Activated T-cell treated with anti-CD3 and anti-CD28 coated beads, Interleukin-2, amount 50 U/mL, for 24 hours (primary cell): ENCODE measurements at regions not wholly inside any gene's neighbourhood (a gene's known extent, or its start where the extent isn't known, plus 50 kb on each side); places are given as distances from the start of the nearest gene placed in this dataset.

Experiments used
- DNase-seq: peaks from one replicate; pipeline ENCODE4 v3.0.0-alpha.2; 2020
- H3K27ac Mint-ChIP-seq: 2 replicates; pipeline ENCODE4 v1.8.0; 2020; ENCODE audit warnings: mild to moderate bottlenecking, mixed read lengths
- H3K27me3 Mint-ChIP-seq: 2 replicates; pipeline ENCODE4 v1.8.0; 2020; ENCODE audit warnings: mixed read lengths
- H3K36me3 Mint-ChIP-seq: 2 replicates; pipeline ENCODE4 v1.8.0; 2020; ENCODE audit warnings: low read depth, mixed read lengths
- H3K4me1 Mint-ChIP-seq: 2 replicates; pipeline ENCODE4 v1.8.0; 2020; ENCODE audit warnings: low read depth, mixed read lengths
- H3K4me3 Mint-ChIP-seq: 2 replicates; pipeline ENCODE4 v1.8.0; 2020; ENCODE audit warnings: mild to moderate bottlenecking, moderate library complexity, mixed read lengths
- H3K9me3 Mint-ChIP-seq: 2 replicates; pipeline ENCODE4 v1.8.0; 2020; ENCODE audit warnings: mixed read lengths

- Mint-ChIP-seq H3K27me3 (peaks cover 13% of the 10 kb centered on the region), H3K27ac (no peak overlapping the region), H3K4me3 (no peak overlapping the region), H3K9me3 (no peaks in the 10 kb centered on the region), H3K4me1 (no peaks in the 10 kb centered on the region), H3K36me3 (no peaks in the 10 kb centered on the region)
- DNase-seq: no peak
These were observed 82.7 kb downstream of the PLCE1 start for GRCh38 chr10:94076325-94076841.

GRCh38 chr10:94077042-94077441 is 83.3 kb downstream of the PLCE1 start:
- peaks cover 13% of the 10 kb centered on the region for H3K27me3 Mint-ChIP-seq
- no peak overlapping the region for H3K27ac Mint-ChIP-seq
- no peak for DNase-seq
- H3K9me3 Mint-ChIP-seq: peaks cover 3% of the 10 kb centered on the region
- no peak overlapping the region for H3K4me3 Mint-ChIP-seq
- no peaks in the 10 kb centered on the region for H3K36me3 Mint-ChIP-seq
- H3K4me1 Mint-ChIP-seq: no peaks in the 10 kb centered on the region

- no peaks in the 10 kb centered on the region for H3K36me3 Mint-ChIP-seq
- peaks cover 4% of the 10 kb centered on the region for H3K27me3 Mint-ChIP-seq
- H3K27ac Mint-ChIP-seq: no peak overlapping the region
- H3K4me1 Mint-ChIP-seq: no peaks in the 10 kb centered on the region
- H3K9me3 Mint-ChIP-seq: peaks cover 3% of the 10 kb centered on the region
- no peak for DNase-seq
- no peak overlapping the region for H3K4me3 Mint-ChIP-seq
These were observed 86.4 kb downstream of the PLCE1 start for GRCh38 chr10:94080108-94080507.

- H3K4me1 Mint-ChIP-seq: no peaks in the 10 kb centered on the region
- peaks cover 5% of the 10 kb centered on the region for H3K27me3 Mint-ChIP-seq
- H3K36me3 Mint-ChIP-seq: no peaks in the 10 kb centered on the region
- H3K4me3 Mint-ChIP-seq: no peak overlapping the region
- no peak overlapping the region for H3K27ac Mint-ChIP-seq
- DNase-seq: no peak
- H3K9me3 Mint-ChIP-seq: peaks cover 3% of the 10 kb centered on the region
These were observed 90.0 kb downstream of the PLCE1 start for GRCh38 chr10:94083662-94084265.

- no peak for DNase-seq
- Mint-ChIP-seq H3K4me3 (no peak overlapping the region), H3K9me3 (peaks cover 3% of the 10 kb centered on the region), H3K27me3 (peaks cover 4% of the 10 kb centered on the region), H3K4me1 (no peaks in the 10 kb centered on the region), H3K36me3 (no peaks in the 10 kb centered on the region), H3K27ac (no peak overlapping the region)
These were observed 90.6 kb downstream of the PLCE1 start for GRCh38 chr10:94084344-94084743.

- no peak overlapping the region for H3K27ac Mint-ChIP-seq
- peaks cover 3% of the 10 kb centered on the region for H3K9me3 Mint-ChIP-seq
- DNase-seq: no peak
- no peak overlapping the region for H3K4me3 Mint-ChIP-seq
- H3K36me3 Mint-ChIP-seq: no peaks in the 10 kb centered on the region
- H3K27me3 Mint-ChIP-seq: peaks cover 6% of the 10 kb centered on the region
- no peaks in the 10 kb centered on the region for H3K4me1 Mint-ChIP-seq
These were observed 91.6 kb downstream of the PLCE1 start for GRCh38 chr10:94085288-94085687.

GRCh38 chr10:94085766-94086437 is 92.2 kb downstream of the PLCE1 start:
- no peaks in the 10 kb centered on the region for H3K36me3 Mint-ChIP-seq
- no peak for DNase-seq
- H3K9me3 Mint-ChIP-seq: peaks cover 3% of the 10 kb centered on the region
- no peak overlapping the region for H3K27ac Mint-ChIP-seq
- no peaks in the 10 kb centered on the region for H3K4me1 Mint-ChIP-seq
- H3K4me3 Mint-ChIP-seq: no peak overlapping the region
- peaks cover 10% of the 10 kb centered on the region for H3K27me3 Mint-ChIP-seq

- Mint-ChIP-seq H3K9me3 (no peaks in the 10 kb centered on the region), H3K4me1 (no peaks in the 10 kb centered on the region), H3K27ac (no peak overlapping the region), H3K27me3 (peaks cover 12% of the 10 kb centered on the region), H3K36me3 (no peaks in the 10 kb centered on the region), H3K4me3 (no peak overlapping the region)
- DNase-seq: no peak
These were observed 95.2 kb downstream of the PLCE1 start for GRCh38 chr10:94088926-94089381.

GRCh38 chr10:94091649-94092048 is 97.9 kb downstream of the PLCE1 start:
- Mint-ChIP-seq H3K9me3 (no peaks in the 10 kb centered on the region), H3K27ac (no peak overlapping the region), H3K4me1 (no peaks in the 10 kb centered on the region), H3K27me3 (peaks cover 17% of the 10 kb centered on the region), H3K36me3 (no peaks in the 10 kb centered on the region), H3K4me3 (no peak overlapping the region)
- no peak for DNase-seq

GRCh38 chr10:94092848-94093247 is 99.1 kb downstream of the PLCE1 start:
- Mint-ChIP-seq H3K36me3 (no peaks in the 10 kb centered on the region), H3K4me1 (no peaks in the 10 kb centered on the region), H3K27me3 (peaks cover 12% of the 10 kb centered on the region), H3K4me3 (no peak overlapping the region), H3K9me3 (no peaks in the 10 kb centered on the region), H3K27ac (no peak overlapping the region)
- no peak for DNase-seq

GRCh38 chr10:94093286-94093905 is 99.7 kb downstream of the PLCE1 start:
- no peaks in the 10 kb centered on the region for H3K36me3 Mint-ChIP-seq
- no peak for DNase-seq
- H3K4me3 Mint-ChIP-seq: no peak overlapping the region
- peaks cover 12% of the 10 kb centered on the region for H3K27me3 Mint-ChIP-seq
- H3K27ac Mint-ChIP-seq: no peak overlapping the region
- no peaks in the 10 kb centered on the region for H3K9me3 Mint-ChIP-seq
- no peaks in the 10 kb centered on the region for H3K4me1 Mint-ChIP-seq

- H3K4me1 Mint-ChIP-seq: no peaks in the 10 kb centered on the region
- peaks cover 15% of the 10 kb centered on the region for H3K27me3 Mint-ChIP-seq
- DNase-seq: no peak
- H3K4me3 Mint-ChIP-seq: no peak overlapping the region
- H3K9me3 Mint-ChIP-seq: no peaks in the 10 kb centered on the region
- no peak overlapping the region for H3K27ac Mint-ChIP-seq
- no peaks in the 10 kb centered on the region for H3K36me3 Mint-ChIP-seq
These were observed 100.8 kb downstream of the PLCE1 start for GRCh38 chr10:94094540-94094939.

- H3K9me3 Mint-ChIP-seq: no peaks in the 10 kb centered on the region
- H3K27me3 Mint-ChIP-seq: peaks cover 20% of the 10 kb centered on the region
- H3K4me1 Mint-ChIP-seq: no peaks in the 10 kb centered on the region
- no peak overlapping the region for H3K27ac Mint-ChIP-seq
- H3K36me3 Mint-ChIP-seq: no peaks in the 10 kb centered on the region
- no peak for DNase-seq
- H3K4me3 Mint-ChIP-seq: no peak overlapping the region
These were observed 103.9 kb downstream of the PLCE1 start for GRCh38 chr10:94097656-94098055.

- no peak overlapping the region for H3K4me3 Mint-ChIP-seq
- H3K27me3 Mint-ChIP-seq: peaks cover 18% of the 10 kb centered on the region
- no peak overlapping the region for H3K27ac Mint-ChIP-seq
- no peaks in the 10 kb centered on the region for H3K9me3 Mint-ChIP-seq
- H3K36me3 Mint-ChIP-seq: no peaks in the 10 kb centered on the region
- DNase-seq: no peak
- no peaks in the 10 kb centered on the region for H3K4me1 Mint-ChIP-seq
These were observed 105.2 kb downstream of the PLCE1 start for GRCh38 chr10:94098896-94099295.

- Mint-ChIP-seq H3K36me3 (no peaks in the 10 kb centered on the region), H3K27ac (no peak overlapping the region), H3K4me3 (no peak overlapping the region), H3K9me3 (no peaks in the 10 kb centered on the region), H3K27me3 (peaks cover 14% of the 10 kb centered on the region), H3K4me1 (no peaks in the 10 kb centered on the region)
- DNase-seq: no peak
These were observed 108.2 kb downstream of the PLCE1 start for GRCh38 chr10:94101894-94102293.
